Fibroblast of skin of abdomen (primary cell): ENCODE measurements at regions not wholly inside any gene's neighbourhood (a gene's known extent, or its start where the extent isn't known, plus 50 kb on each side); places are given as distances from the start of the nearest gene placed in this dataset.
"Not testable (repeated sequence)": the region's sequence is repeated elsewhere in the genome, so short reads cannot be mapped to it uniquely, and the experiment has no call there.

ENCODE experiments used
- DNase-seq: peaks from one replicate; pipeline ENCODE4 v3.0.0-alpha.2; 2013

- DNase-seq, result no peak
Observed at GRCh38 chr3:166660962-166661361, 719.1 kb downstream of the ZBBX start.

- no peak for DNase-seq
Observed at GRCh38 chr3:166637984-166638530, 742.0 kb downstream of the ZBBX start.

- DNase-seq, result no peak
Observed at GRCh38 chr3:166634091-166634746, 745.9 kb downstream of the ZBBX start.

- no peak for DNase-seq
Observed at GRCh38 chr3:166630190-166630589, 749.9 kb downstream of the ZBBX start.

GRCh38 chr3:166613365-166613764 lies 766.7 kb downstream of the ZBBX start:
- DNase-seq, result no peak

GRCh38 chr3:166612761-166613160 lies 767.3 kb downstream of the ZBBX start:
- peak; percentile 1 for DNase-seq

- no peak for DNase-seq
Observed at GRCh38 chr3:166607933-166608521, 770.8 kb upstream of the BCHE start.

GRCh38 chr3:166606988-166607387 lies 769.8 kb upstream of the BCHE start:
- no peak for DNase-seq

- DNase-seq, result no peak
Observed at GRCh38 chr3:166593776-166594175, 756.6 kb upstream of the BCHE start.

GRCh38 chr3:166582236-166582635 lies 745.0 kb upstream of the BCHE start:
- peak; percentile 84 for DNase-seq

GRCh38 chr3:166580561-166580960 lies 743.3 kb upstream of the BCHE start:
- DNase-seq, result peak; percentile 38

- no peak for DNase-seq
Observed at GRCh38 chr3:166575161-166575560, 737.9 kb upstream of the BCHE start.

GRCh38 chr3:166571686-166572085 lies 734.5 kb upstream of the BCHE start:
- DNase-seq, result not testable (repeated sequence)

- DNase-seq, result no peak
Observed at GRCh38 chr3:166570102-166570501, 732.9 kb upstream of the BCHE start.

- DNase-seq, result peak; percentile 41
Observed at GRCh38 chr3:166569589-166569988, 732.4 kb upstream of the BCHE start.

- no peak for DNase-seq
Observed at GRCh38 chr3:166560253-166560652, 723.0 kb upstream of the BCHE start.

GRCh38 chr3:166556955-166557354 lies 719.7 kb upstream of the BCHE start:
- DNase-seq, result no peak

GRCh38 chr3:166554023-166554422 lies 716.8 kb upstream of the BCHE start:
- peak; percentile 50 for DNase-seq

- DNase-seq, result no peak
Observed at GRCh38 chr3:166533740-166534139, 696.5 kb upstream of the BCHE start.

- DNase-seq, result no peak
Observed at GRCh38 chr3:166531730-166532129, 694.5 kb upstream of the BCHE start.

- DNase-seq, result peak; percentile 73
Observed at GRCh38 chr3:166527325-166527724, 690.1 kb upstream of the BCHE start.

GRCh38 chr3:166526881-166527280 lies 689.7 kb upstream of the BCHE start:
- no peak for DNase-seq

- DNase-seq, result no peak
Observed at GRCh38 chr3:166522017-166522416, 684.8 kb upstream of the BCHE start.

GRCh38 chr3:166519443-166519842 lies 682.2 kb upstream of the BCHE start:
- DNase-seq, result no peak
